Neural progenitor cell (in vitro differentiated cells): ENCODE measurements at regions not wholly inside any gene's neighbourhood (a gene's known extent, or its start where the extent isn't known, plus 50 kb on each side); places are given as distances from the start of the nearest gene placed in this dataset.

Experiments
- EZH2 ChIP-seq: fragments of 200-600 bp; sonication (generic); IDR thresholded peaks from 2 replicates; pipeline ENCODE4 v1.6.1; 2017; ENCODE audit warnings: antibody characterized with exemption, mild to moderate bottlenecking, moderate library complexity
- EZH2phosphoT487 ChIP-seq: fragments of 200-600 bp; sonication (generic); IDR thresholded peaks from 2 replicates; pipeline ENCODE4 v1.6.1; 2017; ENCODE audit warnings: antibody characterized with exemption
- TF ChIP-seq, protein P1 (sequence below): fragments of 200-600 bp; sonication (generic); IDR thresholded peaks from 2 replicates; pipeline ENCODE4 v1.5.1; 2017; ENCODE audit warnings: antibody characterized with exemption, mild to moderate bottlenecking

DNA sequence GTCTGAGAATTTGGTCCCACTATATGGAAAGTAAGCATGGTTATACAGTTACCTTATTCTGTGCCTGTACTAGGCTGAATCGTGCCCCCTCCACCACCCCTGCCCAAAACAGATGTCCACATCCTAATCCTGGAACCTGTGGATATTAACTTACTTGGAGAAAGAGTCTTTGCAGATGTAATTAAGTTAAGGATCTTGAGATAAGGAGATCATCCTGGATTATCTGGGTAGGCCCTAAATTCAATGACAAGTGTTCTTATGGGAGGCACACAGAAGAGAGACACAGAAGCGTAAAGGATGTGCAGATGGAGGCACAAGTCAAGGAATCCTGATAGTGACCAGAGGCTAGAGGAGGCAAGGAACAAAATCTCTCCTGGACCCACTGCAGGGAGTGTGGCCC lies 116.7 kb upstream of the MAN1A1 start:
- TF ChIP-seq, protein P1, sequence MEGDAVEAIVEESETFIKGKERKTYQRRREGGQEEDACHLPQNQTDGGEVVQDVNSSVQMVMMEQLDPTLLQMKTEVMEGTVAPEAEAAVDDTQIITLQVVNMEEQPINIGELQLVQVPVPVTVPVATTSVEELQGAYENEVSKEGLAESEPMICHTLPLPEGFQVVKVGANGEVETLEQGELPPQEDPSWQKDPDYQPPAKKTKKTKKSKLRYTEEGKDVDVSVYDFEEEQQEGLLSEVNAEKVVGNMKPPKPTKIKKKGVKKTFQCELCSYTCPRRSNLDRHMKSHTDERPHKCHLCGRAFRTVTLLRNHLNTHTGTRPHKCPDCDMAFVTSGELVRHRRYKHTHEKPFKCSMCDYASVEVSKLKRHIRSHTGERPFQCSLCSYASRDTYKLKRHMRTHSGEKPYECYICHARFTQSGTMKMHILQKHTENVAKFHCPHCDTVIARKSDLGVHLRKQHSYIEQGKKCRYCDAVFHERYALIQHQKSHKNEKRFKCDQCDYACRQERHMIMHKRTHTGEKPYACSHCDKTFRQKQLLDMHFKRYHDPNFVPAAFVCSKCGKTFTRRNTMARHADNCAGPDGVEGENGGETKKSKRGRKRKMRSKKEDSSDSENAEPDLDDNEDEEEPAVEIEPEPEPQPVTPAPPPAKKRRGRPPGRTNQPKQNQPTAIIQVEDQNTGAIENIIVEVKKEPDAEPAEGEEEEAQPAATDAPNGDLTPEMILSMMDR, result no peak
- no peak for TF ChIP-seq EZH2
- no peak for TF ChIP-seq EZH2phosphoT487
